ENCODE measurements at regions not wholly inside any gene's neighbourhood (a gene's known extent, or its start where the extent isn't known, plus 50 kb on each side); places are given as distances from the start of the nearest gene placed in this dataset.

- no peak for TF ChIP-seq CTCF (conservative IDR thresholded peaks at IDR 0.05; ENCODE audit: low read depth, low read length)
- TF ChIP-seq EZH2 (IDR thresholded peaks at IDR 0.05; ENCODE audit: borderline replicate concordance, low read depth, low read length, poor library complexity, severe bottlenecking), result no peak
Measured at GRCh38 chr3:96416549-96417255, 397.7 kb upstream of the EPHA6 start.
